ENCODE measurements at regions not wholly inside any gene's neighbourhood (a gene's known extent, or its start where the extent isn't known, plus 50 kb on each side); places are given as distances from the start of the nearest gene placed in this dataset.

- TF ChIP-seq POLR2A (IDR thresholded peaks at IDR 0.05) (no peak), CTCF (IDR thresholded peaks at IDR 0.05) (no peak)
Measured at GRCh38 chr9:105050296-105050695, 122.3 kb upstream of the ABCA1 start.

Measured in Peyer's patch (tissue), 4 donors.